Skin epidermis (tissue), 12 donors: ENCODE measurements at regions not wholly inside any gene's neighbourhood (a gene's known extent, or its start where the extent isn't known, plus 50 kb on each side); places are given as distances from the start of the nearest gene placed in this dataset.

Experiments
- H3K27ac ChIP-seq, 21 experiments: fragments of 200-600 bp; sonication (generic) in 11 of 21; one replicate each; pipeline ENCODE4 v1.5.0; 2020; ENCODE audit warnings: mild to moderate bottlenecking in 3 of 21, inconsistent platforms in 2 of 21, moderate library complexity in 2 of 21
- H3K4me3 ChIP-seq, 7 experiments: fragments of 200-600 bp; sonication (generic) in 2 of 7; one replicate each; pipeline ENCODE4 v1.5.0; 2020; ENCODE audit warnings: inconsistent platforms in 2 of 7, mild to moderate bottlenecking in 2 of 7, moderate library complexity in 1 of 7

GRCh38 chr9:90948156-90948555, 146.5 kb downstream of the SYK start:
- no peak overlapping the region for H3K27ac ChIP-seq
- H3K4me3 ChIP-seq = no peak overlapping the region

GRCh38 chr9:90950600-90950999, 149.0 kb downstream of the SYK start:
- H3K4me3 ChIP-seq = no peak overlapping the region
- no peak overlapping the region for H3K27ac ChIP-seq

DNA sequence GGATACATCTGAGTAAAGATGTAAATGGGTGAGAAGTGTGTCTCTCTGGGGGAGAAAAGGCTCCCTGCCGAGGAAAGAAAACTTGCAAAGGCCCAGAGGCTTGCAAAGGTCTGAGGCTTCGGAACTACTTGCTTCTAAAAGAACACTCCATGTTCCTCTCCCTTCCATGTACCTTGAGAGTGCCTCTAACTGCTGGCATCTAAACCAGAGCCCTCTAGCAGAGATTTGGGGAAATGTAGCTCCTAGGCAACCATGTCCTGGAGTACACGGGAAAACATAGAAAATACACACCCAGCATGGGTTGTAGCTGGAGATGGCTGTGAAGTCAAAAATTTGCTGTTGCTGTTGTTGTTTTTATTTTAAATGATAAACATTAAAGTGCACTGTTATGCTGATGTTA, 151.6 kb downstream of the SYK start:
- Histone ChIP-seq H3K27ac (no peak overlapping the region), H3K4me3 (no peak overlapping the region)

- Histone ChIP-seq H3K4me3 (no peak overlapping the region), H3K27ac (no peak overlapping the region)
Measured at GRCh38 chr9:90953805-90954204, 152.2 kb downstream of the SYK start.

- no peak overlapping the region for H3K27ac ChIP-seq
Measured at GRCh38 chr9:90956026-90956810, 154.6 kb downstream of the SYK start.

GRCh38 chr9:90958328-90958727, 156.7 kb downstream of the SYK start:
- H3K4me3 ChIP-seq = no peak overlapping the region
- no peak overlapping the region for H3K27ac ChIP-seq

More at GRCh38 chr9:90956026-90956810, 154.6 kb downstream of the SYK start:
- H3K4me3 ChIP-seq = no peak overlapping the region

GRCh38 chr9:90960941-90961340, 159.3 kb downstream of the SYK start:
- Histone ChIP-seq H3K27ac (peak overlapping the region in 1 of 21 experiments; percentile 59), H3K4me3 (no peak overlapping the region)

- Histone ChIP-seq H3K4me3 (no peak overlapping the region), H3K27ac (peak overlapping the region in 2 of 21 experiments; percentile 44 to 59)
Measured at GRCh38 chr9:90961375-90961774, 159.8 kb downstream of the SYK start.

DNA sequence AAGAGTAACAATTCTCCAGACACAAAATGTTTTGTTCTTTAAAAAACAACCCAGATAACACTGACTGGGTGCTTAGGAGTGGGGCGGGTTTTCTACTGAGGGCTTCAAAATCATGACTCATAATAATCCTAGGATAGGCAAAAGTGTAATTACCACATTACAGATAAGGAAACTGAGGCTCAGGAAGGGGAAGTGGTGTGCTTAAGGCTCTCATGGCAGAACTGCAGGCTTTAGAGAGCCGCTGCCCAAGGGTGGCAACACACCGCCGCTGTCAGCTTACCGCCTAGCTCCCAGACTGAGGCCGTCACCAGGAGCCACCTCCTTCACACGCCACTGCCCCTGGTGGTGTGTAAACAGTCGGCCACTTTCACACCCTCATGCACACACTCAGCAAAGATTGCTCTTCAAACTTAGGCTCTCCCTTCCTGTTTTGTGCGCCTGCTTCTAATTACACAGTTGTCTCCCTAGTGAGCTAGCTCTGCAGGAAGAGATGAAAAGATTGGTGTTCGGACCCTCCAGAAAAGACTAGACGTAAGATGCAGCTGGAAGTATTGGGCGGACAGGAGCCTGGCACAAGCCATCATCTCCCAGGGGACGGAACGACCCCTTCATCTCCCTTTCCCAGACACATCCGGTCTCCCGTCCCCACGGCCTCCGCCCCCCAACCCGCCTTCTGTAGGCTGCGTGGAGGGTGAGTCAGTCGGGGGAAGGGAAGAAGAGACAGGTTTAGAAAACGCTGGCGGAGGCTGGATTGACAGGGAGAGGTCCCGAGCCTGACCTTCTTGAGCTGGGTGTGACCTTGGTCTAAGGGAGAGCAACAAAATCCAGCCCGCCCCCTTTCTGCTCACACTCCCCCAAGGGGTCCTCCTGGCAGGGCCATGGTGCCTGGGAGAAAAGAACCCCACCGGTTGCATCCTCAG, 162.7 kb downstream of the SYK start:
- peak overlapping the region in 15 of 21 experiments; percentile 13 to 76 (median 66) for H3K27ac ChIP-seq
- H3K4me3 ChIP-seq = peak overlapping the region in 1 of 7 experiments; percentile 27

- H3K27ac ChIP-seq = peak overlapping the region in 15 of 21 experiments; percentile 9 to 76 (median 66)
Measured at GRCh38 chr9:90965226-90966030, 163.8 kb downstream of the SYK start.

DNA sequence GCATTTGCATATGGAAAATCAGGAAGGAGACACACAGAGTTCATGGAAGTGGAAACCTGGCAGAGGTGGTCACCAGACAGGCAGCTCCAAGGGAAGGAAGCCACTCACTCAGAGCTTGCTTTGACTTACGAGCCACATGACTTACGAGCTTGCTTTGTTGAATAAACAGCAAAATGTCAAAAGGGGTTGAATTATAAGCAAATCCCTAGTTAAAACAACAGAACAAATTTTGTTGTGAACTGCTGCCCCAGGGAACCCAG, 164.3 kb downstream of the SYK start:
- H3K27ac ChIP-seq = peak overlapping the region in 15 of 21 experiments; percentile 1 to 74 (median 54)
- H3K4me3 ChIP-seq = no peak overlapping the region

More at GRCh38 chr9:90965226-90966030, 163.8 kb downstream of the SYK start:
- peak overlapping the region in 1 of 7 experiments; percentile 27 for H3K4me3 ChIP-seq

DNA sequence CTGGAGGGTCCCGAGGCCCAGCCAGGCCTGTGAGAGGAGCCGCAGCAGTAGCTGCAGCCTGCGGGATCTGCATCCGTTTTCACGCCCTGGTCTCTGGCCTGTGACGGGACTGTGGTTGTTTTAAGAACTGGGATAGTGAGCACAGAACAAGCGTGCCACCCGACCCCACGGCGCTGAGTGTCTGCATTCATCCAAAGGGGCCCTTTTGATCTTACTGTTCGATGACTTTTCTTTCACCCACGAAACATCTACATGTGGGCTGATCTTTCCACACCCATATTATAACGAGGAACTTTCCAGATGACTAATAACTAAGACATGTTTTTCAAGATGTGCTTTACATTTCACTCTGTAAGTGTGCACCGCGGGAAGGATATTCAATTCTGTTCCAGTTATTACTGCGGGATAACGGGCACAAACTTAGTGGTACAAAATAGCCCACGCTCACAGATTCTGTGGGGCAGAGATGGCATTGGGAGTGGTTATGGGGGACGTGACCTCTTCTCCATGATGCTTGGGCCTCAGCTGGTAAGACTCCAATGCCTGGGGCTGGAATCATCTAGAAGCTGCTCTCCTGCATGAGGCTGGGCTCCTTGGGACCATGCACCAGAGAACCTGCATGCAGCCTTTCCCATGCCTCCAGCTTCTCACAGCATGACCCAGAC, 165.0 kb downstream of the SYK start:
- H3K4me3 ChIP-seq = no peak overlapping the region
- H3K27ac ChIP-seq = peak overlapping the region in 16 of 21 experiments; percentile 1 to 74 (median 52)

GRCh38 chr9:90967145-90967538, 165.5 kb downstream of the SYK start:
- H3K27ac ChIP-seq = peak overlapping the region in 3 of 21 experiments; percentile 24 to 41 (median 41)

DNA sequence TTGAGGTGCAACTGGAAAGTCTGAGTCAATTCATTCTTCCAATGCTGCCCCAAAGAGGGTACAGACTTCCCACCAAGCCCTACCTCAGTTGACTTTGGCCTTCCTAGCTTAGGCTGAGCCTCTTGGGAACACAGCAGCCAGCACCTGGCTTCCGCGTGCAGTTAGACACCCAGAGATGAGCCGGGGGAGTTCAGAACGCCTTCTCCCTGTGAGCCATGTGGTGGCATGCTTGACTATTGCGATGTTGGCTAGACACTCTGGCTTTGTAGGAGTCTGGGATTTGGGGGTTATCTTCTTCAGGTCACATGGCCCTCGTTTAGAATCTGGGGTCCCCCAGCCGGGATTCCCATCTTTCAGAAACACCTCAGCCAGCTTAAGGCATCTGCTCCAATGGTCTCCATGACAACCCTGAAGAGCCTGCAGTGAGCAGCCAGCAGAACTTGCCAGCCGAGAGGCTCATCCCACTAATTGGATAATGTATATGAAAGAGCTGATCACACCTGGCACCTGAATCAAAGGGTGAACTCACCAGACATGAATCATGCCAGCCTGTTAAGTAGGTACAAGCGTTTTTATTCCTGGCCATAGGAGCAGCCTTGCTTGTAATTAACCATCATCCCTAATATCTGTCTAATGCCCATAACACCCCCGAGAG, 167.5 kb downstream of the SYK start:
- Histone ChIP-seq H3K4me3 (no peak overlapping the region), H3K27ac (peak overlapping the region in 5 of 21 experiments; percentile 33 to 70 (median 66))

More at GRCh38 chr9:90967145-90967538, 165.5 kb downstream of the SYK start:
- no peak overlapping the region for H3K4me3 ChIP-seq

DNA sequence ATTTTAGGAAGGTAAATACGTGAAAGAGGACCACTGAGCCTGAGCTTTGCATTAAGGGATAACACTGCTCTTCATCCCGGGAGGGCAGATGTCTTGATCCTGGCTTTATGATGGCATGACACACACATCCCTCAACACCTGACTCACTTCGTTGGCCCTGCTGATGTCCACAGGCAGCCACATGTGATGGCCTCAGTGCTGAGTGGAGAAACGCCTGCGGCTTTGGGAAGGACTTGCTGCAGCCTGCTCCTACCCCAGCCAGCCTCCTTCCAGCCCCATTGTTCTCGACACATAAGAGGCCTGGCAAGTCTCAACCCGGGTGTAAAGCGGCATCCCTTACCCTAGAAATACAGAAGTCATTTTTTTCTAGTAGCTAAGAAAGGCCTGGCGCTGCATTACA, 169.0 kb downstream of the SYK start:
- Histone ChIP-seq H3K27ac (peak overlapping the region in 12 of 21 experiments; percentile 6 to 66 (median 49)), H3K4me3 (no peak overlapping the region)

GRCh38 chr9:90972057-90972456, 170.4 kb downstream of the SYK start:
- no peak overlapping the region for H3K4me3 ChIP-seq
- peak overlapping the region in 4 of 21 experiments; percentile 21 to 72 (median 33) for H3K27ac ChIP-seq

- H3K4me3 ChIP-seq = no peak overlapping the region
- peak overlapping the region in 4 of 21 experiments; percentile 0 to 29 (median 12) for H3K27ac ChIP-seq
Measured at GRCh38 chr9:90974016-90974415, 172.4 kb downstream of the SYK start.

DNA sequence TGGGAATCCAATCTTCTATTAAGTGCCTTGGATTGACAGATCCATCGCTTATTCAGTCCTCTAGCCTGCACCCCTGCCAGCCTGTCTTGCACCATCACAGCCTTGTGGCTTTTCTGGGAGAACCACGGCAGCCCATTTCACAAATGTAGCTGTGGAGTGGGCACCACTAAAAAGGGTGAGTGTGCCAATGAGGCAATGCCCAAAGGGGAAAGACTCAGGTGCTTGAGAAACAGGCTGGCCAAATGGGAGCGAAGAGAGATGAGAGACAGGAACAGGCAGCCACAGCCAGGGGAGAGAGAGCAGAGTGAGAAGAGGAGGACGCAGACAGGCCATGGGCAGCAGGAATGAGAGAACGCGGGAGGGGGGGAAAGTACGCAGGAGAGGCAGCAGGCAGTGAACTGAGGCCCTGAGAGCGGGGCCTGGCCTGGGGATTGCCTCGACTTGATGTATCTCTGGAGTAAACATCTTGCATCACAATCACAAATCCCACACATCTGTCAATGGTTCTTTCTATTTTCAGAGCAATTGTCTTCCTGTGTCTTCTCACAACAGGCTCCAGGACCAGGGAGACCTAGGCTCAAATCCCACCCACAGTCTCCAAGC, 173.1 kb downstream of the SYK start:
- no peak overlapping the region for H3K4me3 ChIP-seq
- H3K27ac ChIP-seq = peak overlapping the region in 7 of 21 experiments; percentile 0 to 60 (median 30)
